H1 (cell line): ENCODE measurements at regions not wholly inside any gene's neighbourhood (a gene's known extent, or its start where the extent isn't known, plus 50 kb on each side); places are given as distances from the start of the nearest gene placed in this dataset.

Experiments
- CTCF ChIA-PET: fragments of 300-600 bp; sonication (Branson Sonifier 250); formaldehyde crosslinking; loops from one replicate; lab custom pipeline; 2021; ENCODE audit not compliant: partially characterized antibody; lab: Charles Lee
- POLR2A ChIA-PET: fragments of 300-600 bp; sonication (Branson Sonifier 250); formaldehyde crosslinking; loops from one replicate; lab custom pipeline; 2021; ENCODE audit warnings: inconsistent platforms; ENCODE audit not compliant: partially characterized antibody; lab: Charles Lee
- DNase-seq, 2 experiments: peaks; one replicate each; pipeline versions ENCODE4 v3.0.0 to v3.0.0-alpha.2; 2010 to 2022; ENCODE audit warnings: low spot score in 2 of 2, low read depth in 1 of 2, mixed read lengths in 1 of 2
- FAIRE-seq: peaks from 2 replicates; lab custom pipeline; 2011; peaks lifted over from hg19 to GRCh38; lab: Jason Lieb, UNC
- H2AFZ ChIP-seq: 2 replicates; pipeline ENCODE4 v1.8.1; 2012; ENCODE audit warnings: low read length, inconsistent platforms
- H2AK5ac ChIP-seq: 2 replicates; pipeline ENCODE4 v1.6.1; 2013; ENCODE audit warnings: low read depth, low read length
- H2BK120ac ChIP-seq: replicated peaks from 2 replicates; pipeline ENCODE3; 2013; ENCODE audit warnings: low read depth, low read length, inconsistent platforms
- H2BK12ac ChIP-seq: 2 replicates; pipeline ENCODE4 v1.6.1; 2013; ENCODE audit warnings: low read depth, low read length
- H2BK15ac ChIP-seq: 2 replicates; pipeline ENCODE4 v1.6.1; 2013; ENCODE audit warnings: low read length
- H2BK20ac ChIP-seq: 2 replicates; pipeline ENCODE4 v1.6.1; 2013; ENCODE audit warnings: low read length
- H2BK5ac ChIP-seq: 2 replicates; pipeline ENCODE4 v1.6.1; 2013; ENCODE audit warnings: low read depth, low read length
- H3K14ac ChIP-seq: 2 replicates; pipeline ENCODE4 v1.6.1; 2013; ENCODE audit warnings: inconsistent platforms; ENCODE audit not compliant: insufficient read length
- H3K18ac ChIP-seq: 2 replicates; pipeline ENCODE4 v1.6.1; 2013; ENCODE audit warnings: low read length; ENCODE audit errors: extremely low read depth
- H3K23ac ChIP-seq: 2 replicates; pipeline ENCODE4 v1.6.1; 2013; ENCODE audit warnings: inconsistent platforms; ENCODE audit not compliant: insufficient read length
- H3K23me2 ChIP-seq: 2 replicates; pipeline ENCODE4 v1.6.1; 2013; ENCODE audit warnings: low read depth, low read length
- H3K27ac ChIP-seq: 2 replicates; pipeline ENCODE4 v1.6.1; 2011; ENCODE audit warnings: low read depth, low read length, inconsistent platforms
- H3K27me3 ChIP-seq, 4 experiments: replicated peaks in 1 of 4; 1 replicate in 1 of 4; 2 replicates in 3 of 4; pipeline versions ENCODE4 v1.6.1 to v1.8.1; 2011 to 2013; ENCODE audit warnings: low read length in 3 of 4, mild to moderate bottlenecking in 3 of 4, inconsistent platforms in 2 of 4, mixed read lengths in 2 of 4, moderate library complexity in 1 of 4; ENCODE audit not compliant: control insufficient read depth in 3 of 4, insufficient read depth in 3 of 4; ENCODE audit errors: extremely low read depth in 1 of 4
- H3K36me3 ChIP-seq, 4 experiments: 2 replicates each; pipeline versions ENCODE4 v1.6.1 to v1.8.1; 2011 to 2013; ENCODE audit warnings: mild to moderate bottlenecking in 4 of 4, low read length in 3 of 4, moderate library complexity in 2 of 4, control low read depth in 1 of 4, inconsistent platforms in 1 of 4; ENCODE audit not compliant: insufficient read depth in 4 of 4, control insufficient read depth in 2 of 4
- H3K4ac ChIP-seq: replicated peaks from 2 replicates; pipeline ENCODE3; 2013; ENCODE audit warnings: low read length, low read depth, mixed read lengths, inconsistent platforms; ENCODE audit not compliant: insufficient read length
- H3K4me1 ChIP-seq, 4 experiments: replicated peaks in 1 of 4; 1 replicate in 1 of 4; 2 replicates in 3 of 4; pipeline versions ENCODE4 v1.6.1 to v1.8.1; 2011 to 2013; ENCODE audit warnings: low read length in 3 of 4, inconsistent platforms in 2 of 4, mixed read lengths in 1 of 4; ENCODE audit not compliant: insufficient read depth in 4 of 4, control insufficient read depth in 3 of 4
- H3K4me2 ChIP-seq, 2 experiments: 2 replicates each; pipeline versions ENCODE4 v1.6.1 to v1.8.1; 2011 to 2013; ENCODE audit warnings: low read depth in 2 of 2, low read length in 2 of 2, control low read depth in 1 of 2, inconsistent platforms in 1 of 2, mild to moderate bottlenecking in 1 of 2; ENCODE audit not compliant: insufficient read depth in 1 of 2
- H3K4me3 ChIP-seq, 4 experiments: fragments of 200-600, 300-600 bp in 1 of 4; sonication (generic), shearing (Covaris generic), sonication (Bioruptor Twin) in 1 of 4; 2 replicates each; pipeline versions ENCODE4 v1.5.1 to v1.8.1; 2011 to 2016; ENCODE audit warnings: low read length in 4 of 4, low read depth in 3 of 4, control low read depth in 2 of 4, inconsistent platforms in 2 of 4, mild to moderate bottlenecking in 2 of 4, mixed read lengths in 1 of 4, moderate library complexity in 1 of 4; ENCODE audit not compliant: insufficient read depth in 2 of 4; ENCODE audit errors: extremely low read depth in 1 of 4
- H3K56ac ChIP-seq: replicated peaks from 2 replicates; pipeline ENCODE3; 2013; ENCODE audit warnings: low read depth, mild to moderate bottlenecking, mixed read lengths, low read length, inconsistent platforms; ENCODE audit not compliant: insufficient read length
- H3K79me1 ChIP-seq: 2 replicates; pipeline ENCODE4 v1.6.1; 2013; ENCODE audit warnings: low read depth, low read length, control low read depth
- H3K79me2 ChIP-seq, 2 experiments: 2 replicates each; pipeline versions ENCODE4 v1.6.1 to v1.8.1; 2012 to 2013; ENCODE audit warnings: low read length in 2 of 2, mild to moderate bottlenecking in 2 of 2, inconsistent platforms in 1 of 2; ENCODE audit not compliant: insufficient read depth in 2 of 2, control insufficient read depth in 1 of 2
- H3K9ac ChIP-seq, 4 experiments: replicated peaks in 1 of 4; 1 replicate in 1 of 4; 2 replicates in 3 of 4; pipeline versions ENCODE4 v1.6.1 to v1.8.1; 2011 to 2013; ENCODE audit warnings: low read depth in 3 of 4, low read length in 3 of 4, control low read depth in 2 of 4, mild to moderate bottlenecking in 2 of 4, moderate library complexity in 2 of 4, inconsistent platforms in 1 of 4; ENCODE audit errors: extremely low read depth in 1 of 4
- H3K9me3 ChIP-seq, 2 experiments: 2 replicates each; pipeline versions ENCODE4 v1.6.1 to v1.8.1; 2012 to 2013; ENCODE audit warnings: mild to moderate bottlenecking in 2 of 2, moderate library complexity in 2 of 2, control low read depth in 1 of 2, inconsistent platforms in 1 of 2, low read depth in 1 of 2, low read length in 1 of 2, mixed read lengths in 1 of 2; ENCODE audit not compliant: insufficient read depth in 2 of 2
- H4K20me1 ChIP-seq, 2 experiments: replicated peaks in 1 of 2; 2 replicates each; pipeline versions ENCODE3 to v1.8.1; 2011 to 2013; ENCODE audit warnings: inconsistent platforms in 2 of 2, low read length in 2 of 2, mild to moderate bottlenecking in 1 of 2; ENCODE audit not compliant: insufficient read depth in 2 of 2, control insufficient read depth in 1 of 2
- H4K5ac ChIP-seq: 2 replicates; pipeline ENCODE4 v1.6.1; 2013; ENCODE audit warnings: low read length, low read depth, mixed read lengths, inconsistent platforms; ENCODE audit not compliant: insufficient read length
- H4K8ac ChIP-seq: 2 replicates; pipeline ENCODE4 v1.8.0; 2013; ENCODE audit warnings: mild to moderate bottlenecking, moderate library complexity, low read length, inconsistent platforms; ENCODE audit not compliant: insufficient read depth; ENCODE audit errors: extremely low read depth
- H4K91ac ChIP-seq: replicated peaks from 2 replicates; pipeline ENCODE3; 2013; ENCODE audit warnings: low read length, mixed read lengths, inconsistent platforms; ENCODE audit not compliant: insufficient read length
- PHF8 ChIP-seq: fragments of 200-600 bp; sonication (generic); conservative IDR thresholded peaks from 2 replicates; pipeline ENCODE4 v1.7.1; 2012; ENCODE audit warnings: low read depth, mild to moderate bottlenecking, inconsistent platforms, low read length, moderate library complexity
- TF ChIP-seq, protein P1 (sequence below): IDR thresholded peaks from 2 replicates; pipeline ENCODE4 v1.6.1; 2012; ENCODE audit warnings: inconsistent platforms

DNA sequence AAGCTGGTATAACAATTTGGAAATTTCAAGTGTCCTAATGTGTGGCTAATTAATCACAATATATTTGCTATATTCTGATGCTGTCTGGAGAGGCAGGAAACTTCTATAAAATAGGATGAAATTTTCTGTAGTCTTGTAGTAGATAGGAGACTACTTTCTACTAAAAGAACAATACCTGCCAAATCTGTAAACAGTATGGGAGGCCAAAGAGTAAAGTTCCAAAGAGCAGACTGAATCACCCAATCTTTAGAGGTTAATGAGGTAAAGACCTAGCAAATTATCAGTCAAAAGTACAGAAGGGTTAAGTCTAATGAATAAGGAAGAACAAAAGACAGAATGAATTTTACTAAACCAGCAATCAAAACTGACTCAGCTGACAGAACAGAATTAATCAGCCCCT lies 52.4 kb upstream of the RGS7BP start:
- CTCF ChIA-PET: interaction anchor here (1.0 to 1.9 kb wide), 4 partner anchors 10 to 225 kb away, joined by 3 to 7 read pairs (median 5); no protein-coding TSS in a partner anchor
- Histone ChIP-seq H3K9ac (no peak overlapping the region), H3K4ac (no peak overlapping the region), H3K4me2 (no peak overlapping the region), H4K91ac (no peak overlapping the region), H3K18ac (no peak overlapping the region), H4K20me1 (no peaks in the 10 kb centered on the region), H2BK12ac (no peak overlapping the region), H3K9me3 (no peaks in the 10 kb centered on the region), H2BK5ac (no peak overlapping the region), H2BK20ac (no peak overlapping the region), H2BK15ac (no peak overlapping the region), H2AFZ (no peak overlapping the region), H2BK120ac (no peak overlapping the region), H3K23me2 (no peaks in the 10 kb centered on the region), H3K79me1 (no peaks in the 10 kb centered on the region), H3K56ac (no peak overlapping the region), H3K14ac (no peak overlapping the region), H3K27ac (no peak overlapping the region), H4K8ac (no peak overlapping the region), H3K4me3 (no peak overlapping the region), H3K23ac (no peak overlapping the region), H4K5ac (no peak overlapping the region), H3K36me3 (no peaks in the 10 kb centered on the region), H3K4me1 (no peaks in the 10 kb centered on the region), H3K27me3 (no peaks in the 10 kb centered on the region), H3K79me2 (no peaks in the 10 kb centered on the region), H2AK5ac (no peak overlapping the region)
- TF ChIP-seq, protein P1, sequence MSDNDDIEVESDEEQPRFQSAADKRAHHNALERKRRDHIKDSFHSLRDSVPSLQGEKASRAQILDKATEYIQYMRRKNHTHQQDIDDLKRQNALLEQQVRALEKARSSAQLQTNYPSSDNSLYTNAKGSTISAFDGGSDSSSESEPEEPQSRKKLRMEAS: no peak
- TF ChIP-seq PHF8: no peak
- POLR2A ChIA-PET: no interaction called here
- no peak for DNase-seq
- FAIRE-seq: no peak
